GM18870 (cell line): ENCODE measurements at regions not wholly inside any gene's neighbourhood (a gene's known extent, or its start where the extent isn't known, plus 50 kb on each side); places are given as distances from the start of the nearest gene placed in this dataset.
"Not testable (repeated sequence)": the region's sequence is repeated elsewhere in the genome, so short reads cannot be mapped to it uniquely, and the experiment has no call there.

Source experiments
- ATAC-seq: cut with Tn5 transposase; IDR thresholded peaks from one replicate; pipeline ENCODE4 v1.9.1; 2021; ENCODE audit warnings: moderate library complexity; ENCODE audit not compliant: unreplicated experiment

- ATAC-seq = no peak
These were observed 920.6 kb upstream of the FAM98A start for GRCh38 chr2:34519659-34520058.

- no peak for ATAC-seq
These were observed 899.5 kb upstream of the FAM98A start for GRCh38 chr2:34498561-34498960.

GRCh38 chr2:34494192-34494591 lies 895.1 kb upstream of the FAM98A start:
- not testable (repeated sequence) for ATAC-seq

GRCh38 chr2:34492561-34493455 lies 893.7 kb upstream of the FAM98A start:
- no peak for ATAC-seq

GRCh38 chr2:34486965-34487364 lies 887.9 kb upstream of the FAM98A start:
- ATAC-seq = no peak

GRCh38 chr2:34481542-34481941 lies 882.4 kb upstream of the FAM98A start:
- ATAC-seq = no peak

GRCh38 chr2:34480366-34480765 lies 881.3 kb upstream of the FAM98A start:
- ATAC-seq = no peak

- ATAC-seq = no peak
These were observed 876.1 kb upstream of the FAM98A start for GRCh38 chr2:34475156-34475555.

- ATAC-seq = no peak
These were observed 875.5 kb upstream of the FAM98A start for GRCh38 chr2:34474646-34475045.

GRCh38 chr2:34447097-34447496 lies 848.0 kb upstream of the FAM98A start:
- ATAC-seq = no peak

- ATAC-seq = no peak
These were observed 824.2 kb upstream of the FAM98A start for GRCh38 chr2:34423301-34423700.

GRCh38 chr2:34419856-34420255 lies 820.8 kb upstream of the FAM98A start:
- ATAC-seq = no peak

GRCh38 chr2:34416856-34417255 lies 817.8 kb upstream of the FAM98A start:
- ATAC-seq = no peak

GRCh38 chr2:34414856-34415255 lies 815.8 kb upstream of the FAM98A start:
- ATAC-seq = no peak

- ATAC-seq = no peak
These were observed 809.0 kb upstream of the FAM98A start for GRCh38 chr2:34408100-34408499.

GRCh38 chr2:34403512-34403911 lies 804.4 kb upstream of the FAM98A start:
- ATAC-seq = no peak

- ATAC-seq = no peak
These were observed 803.3 kb upstream of the FAM98A start for GRCh38 chr2:34402376-34402775.

- no peak for ATAC-seq
These were observed 802.1 kb upstream of the FAM98A start for GRCh38 chr2:34401186-34401585.

GRCh38 chr2:34388446-34388845 lies 789.3 kb upstream of the FAM98A start:
- ATAC-seq = no peak

GRCh38 chr2:34387536-34387935 lies 788.4 kb upstream of the FAM98A start:
- ATAC-seq = no peak

GRCh38 chr2:34379586-34379985 lies 780.5 kb upstream of the FAM98A start:
- no peak for ATAC-seq

GRCh38 chr2:34373586-34374233 lies 774.6 kb upstream of the FAM98A start:
- ATAC-seq = no peak
